ENCODE measurements at regions not wholly inside any gene's neighbourhood (a gene's known extent, or its start where the extent isn't known, plus 50 kb on each side); places are given as distances from the start of the nearest gene placed in this dataset.

DNA sequence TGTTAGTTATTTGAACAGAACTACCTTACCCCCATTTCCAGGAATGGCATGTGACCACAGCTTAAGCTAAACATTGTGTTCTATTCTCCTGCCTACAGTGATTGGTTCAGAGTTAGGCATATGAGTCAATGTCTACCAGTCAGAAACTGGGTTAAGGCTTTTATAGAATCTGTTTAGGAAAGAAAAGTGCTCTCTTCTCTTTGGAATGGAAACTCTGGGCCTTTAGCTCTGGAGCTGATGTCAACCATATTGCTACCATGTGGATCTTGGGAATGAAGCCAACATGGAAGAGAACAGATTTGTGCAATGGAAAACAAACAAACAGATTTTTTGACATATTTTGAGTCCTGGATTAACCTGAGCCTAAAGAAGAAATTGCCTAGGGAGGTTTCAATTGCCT, 488.9 kb upstream of the TNC start:
- H3K4me3 ChIP-seq (ENCODE audit: extremely low read depth, insufficient read depth, low read length, poor library complexity, severe bottlenecking) = no peak overlapping the region
- H3K9me3 ChIP-seq (ENCODE audit: control insufficient read depth, low read length) = no peaks in the 10 kb centered on the region
- no peak overlapping the region for H3K27ac ChIP-seq (ENCODE audit: low read depth, low read length, severe bottlenecking)
- no peaks in the 10 kb centered on the region for H3K36me3 ChIP-seq (ENCODE audit: control insufficient read depth, insufficient read depth, low read length)
- H3K4me1 ChIP-seq (ENCODE audit: control insufficient read depth, insufficient read depth, low read length, poor library complexity, severe bottlenecking) = no peaks in the 10 kb centered on the region

DNA sequence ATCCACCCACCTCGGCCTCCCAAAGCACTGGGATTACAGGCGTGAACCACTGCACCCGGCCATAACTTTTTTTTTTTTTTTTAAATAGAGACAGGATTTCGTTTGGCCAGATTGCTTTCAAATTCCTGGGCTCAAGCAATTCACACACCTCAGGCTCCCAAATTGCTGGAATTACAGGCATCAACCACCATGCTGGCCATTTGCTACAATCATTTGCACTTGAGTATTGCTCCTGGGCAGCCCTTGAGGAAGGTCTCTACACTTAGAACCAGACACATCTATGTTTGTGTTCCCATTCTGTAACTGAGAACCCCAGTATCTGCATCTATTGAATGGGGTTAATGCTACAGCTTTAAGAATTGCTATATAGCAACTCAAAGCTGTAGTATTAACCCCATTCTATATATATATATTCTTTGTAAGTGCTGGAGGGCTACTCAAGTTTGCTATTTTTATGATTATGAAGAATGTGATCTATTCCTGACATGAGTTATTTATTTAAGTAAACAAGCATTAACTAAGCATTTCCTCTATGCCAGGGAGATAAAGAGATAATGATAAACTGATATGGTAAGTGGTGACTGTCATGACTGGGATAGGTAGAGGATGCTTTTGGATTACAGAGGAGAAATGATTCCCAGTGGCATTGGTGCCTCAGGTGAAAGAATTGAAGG, 496.5 kb upstream of the TNC start:
- 64 to 90% methylated on average over 3 of the region's 4 CpGs for WGBS, 2 experiments (ENCODE audit: insufficient coverage in 2 of 2)
- Histone ChIP-seq H3K9me3 (ENCODE audit: control insufficient read depth, low read length) (no peaks in the 10 kb centered on the region), H3K4me1 (ENCODE audit: control insufficient read depth, insufficient read depth, low read length, poor library complexity, severe bottlenecking) (peaks cover 17% of the 10 kb centered on the region), H3K36me3 (ENCODE audit: control insufficient read depth, insufficient read depth, low read length) (no peaks in the 10 kb centered on the region), H3K4me3 (ENCODE audit: extremely low read depth, insufficient read depth, low read length, poor library complexity, severe bottlenecking) (no peak overlapping the region), H3K27ac (ENCODE audit: low read depth, low read length, severe bottlenecking) (no peak overlapping the region)

DNA sequence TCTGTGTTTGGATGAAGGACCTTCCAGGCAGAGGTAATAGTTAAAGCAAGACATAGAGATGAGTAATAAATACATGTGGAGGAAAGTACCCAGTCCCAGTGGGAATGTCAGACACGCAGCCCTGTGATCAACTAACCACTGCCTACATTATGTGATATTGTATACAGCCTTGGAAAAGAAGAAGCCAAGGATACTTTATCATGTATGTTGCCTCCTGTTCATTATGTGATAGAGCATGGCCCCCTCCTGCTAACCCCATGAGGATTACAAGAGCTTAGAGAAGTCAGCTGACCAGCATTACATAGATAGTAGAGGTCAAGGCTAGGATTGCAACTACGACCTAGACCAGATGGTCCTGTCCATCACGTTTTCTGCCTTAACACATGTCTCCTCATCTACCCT, 497.0 kb upstream of the TNC start:
- H3K36me3 ChIP-seq (ENCODE audit: control insufficient read depth, insufficient read depth, low read length) = no peaks in the 10 kb centered on the region

DNA sequence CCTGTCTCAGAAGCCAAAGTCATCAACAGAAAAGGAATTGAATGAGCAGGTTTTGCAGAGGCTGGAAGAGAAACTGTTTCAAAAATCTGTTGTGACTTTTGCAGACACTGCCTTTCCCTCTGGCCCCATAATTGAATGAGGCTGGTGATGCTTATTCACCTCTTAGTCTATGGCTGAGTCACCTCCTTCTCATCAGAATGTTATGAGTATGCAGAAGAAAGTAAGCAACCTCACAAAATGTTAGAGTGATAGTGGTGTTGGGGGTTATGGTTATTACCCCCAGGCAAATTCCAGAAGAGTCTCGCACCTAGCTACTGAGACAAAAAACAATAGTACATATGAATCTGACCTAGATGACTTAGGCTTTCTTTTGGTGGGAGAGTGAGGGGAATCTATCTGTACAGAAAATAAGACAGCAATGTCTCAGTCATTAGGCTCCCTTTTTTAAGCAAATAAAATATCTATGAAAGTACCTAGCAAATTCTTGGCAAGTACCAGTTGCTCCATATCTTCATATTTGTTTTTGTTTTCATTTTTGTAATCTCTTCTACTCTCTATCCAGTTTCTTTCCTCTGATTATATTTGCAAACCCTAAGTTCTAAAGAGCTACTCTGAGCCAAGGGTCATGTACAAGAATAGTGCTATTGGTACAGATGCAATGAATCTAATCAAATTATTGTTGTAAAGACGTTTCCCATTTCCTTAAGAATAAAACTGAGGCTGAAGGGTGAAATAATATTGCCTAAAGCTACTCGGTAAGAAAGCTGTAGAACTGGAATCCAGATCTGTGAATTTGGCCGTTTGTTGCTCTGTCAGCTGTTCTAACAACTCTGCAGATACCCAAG, 498.1 kb upstream of the TNC start:
- no peaks in the 10 kb centered on the region for H3K36me3 ChIP-seq (ENCODE audit: control insufficient read depth, insufficient read depth, low read length)
- H3K4me1 ChIP-seq (ENCODE audit: control insufficient read depth, insufficient read depth, low read length, poor library complexity, severe bottlenecking) = peaks cover 17% of the 10 kb centered on the region
- 96 to 100% methylated on average over 2 to 3 of the region's 4 CpGs for WGBS, 2 experiments (ENCODE audit: insufficient coverage in 2 of 2)
- no peak overlapping the region for H3K4me3 ChIP-seq (ENCODE audit: extremely low read depth, insufficient read depth, low read length, poor library complexity, severe bottlenecking)
- H3K27ac ChIP-seq (ENCODE audit: low read depth, low read length, severe bottlenecking) = no peak overlapping the region
- no peaks in the 10 kb centered on the region for H3K9me3 ChIP-seq (ENCODE audit: control insufficient read depth, low read length)

More for the DNA sequence above, 497.0 kb upstream of the TNC start:
- no peaks in the 10 kb centered on the region for H3K9me3 ChIP-seq (ENCODE audit: control insufficient read depth, low read length)
- H3K27ac ChIP-seq (ENCODE audit: low read depth, low read length, severe bottlenecking) = no peak overlapping the region
- H3K4me3 ChIP-seq (ENCODE audit: extremely low read depth, insufficient read depth, low read length, poor library complexity, severe bottlenecking) = no peak overlapping the region
- 100% methylated on average over 1 of the region's 3 CpGs; no CpG with 5 or more reads in 1 of the 2 experiments for WGBS, 2 experiments (ENCODE audit: insufficient coverage in 2 of 2)
- H3K4me1 ChIP-seq (ENCODE audit: control insufficient read depth, insufficient read depth, low read length, poor library complexity, severe bottlenecking) = peaks cover 17% of the 10 kb centered on the region

- no CpG with 5 or more reads among the region's 2 CpGs for WGBS, 2 experiments (ENCODE audit: insufficient coverage in 2 of 2)
- Histone ChIP-seq H3K4me1 (ENCODE audit: control insufficient read depth, insufficient read depth, low read length, poor library complexity, severe bottlenecking) (peaks cover 17% of the 10 kb centered on the region), H3K27ac (ENCODE audit: low read depth, low read length, severe bottlenecking) (no peak overlapping the region), H3K4me3 (ENCODE audit: extremely low read depth, insufficient read depth, low read length, poor library complexity, severe bottlenecking) (no peak overlapping the region), H3K36me3 (ENCODE audit: control insufficient read depth, insufficient read depth, low read length) (no peaks in the 10 kb centered on the region), H3K9me3 (ENCODE audit: control insufficient read depth, low read length) (peaks cover 3% of the 10 kb centered on the region)
Observed at GRCh38 chr9:115616666-115617239, 498.8 kb upstream of the TNC start.

GRCh38 chr9:115625251-115625650, 507.3 kb upstream of the TNC start:
- peaks cover 5% of the 10 kb centered on the region for H3K4me1 ChIP-seq (ENCODE audit: control insufficient read depth, insufficient read depth, low read length, poor library complexity, severe bottlenecking)
- H3K27ac ChIP-seq (ENCODE audit: low read depth, low read length, severe bottlenecking) = no peak overlapping the region
- no peak overlapping the region for H3K4me3 ChIP-seq (ENCODE audit: extremely low read depth, insufficient read depth, low read length, poor library complexity, severe bottlenecking)
- H3K36me3 ChIP-seq (ENCODE audit: control insufficient read depth, insufficient read depth, low read length) = no peaks in the 10 kb centered on the region
- peaks cover 8% of the 10 kb centered on the region for H3K9me3 ChIP-seq (ENCODE audit: control insufficient read depth, low read length)

GRCh38 chr9:115625954-115626353, 508.0 kb upstream of the TNC start:
- WGBS, 2 experiments (ENCODE audit: insufficient coverage in 2 of 2) = no CpG with 5 or more reads among the region's 5 CpGs
- H3K36me3 ChIP-seq (ENCODE audit: control insufficient read depth, insufficient read depth, low read length) = no peaks in the 10 kb centered on the region
- H3K27ac ChIP-seq (ENCODE audit: low read depth, low read length, severe bottlenecking) = no peak overlapping the region
- H3K4me1 ChIP-seq (ENCODE audit: control insufficient read depth, insufficient read depth, low read length, poor library complexity, severe bottlenecking) = peaks cover 5% of the 10 kb centered on the region
- no peak overlapping the region for H3K4me3 ChIP-seq (ENCODE audit: extremely low read depth, insufficient read depth, low read length, poor library complexity, severe bottlenecking)
- peaks cover 8% of the 10 kb centered on the region for H3K9me3 ChIP-seq (ENCODE audit: control insufficient read depth, low read length)

GRCh38 chr9:115627511-115627910, 509.6 kb upstream of the TNC start:
- Histone ChIP-seq H3K36me3 (ENCODE audit: control insufficient read depth, insufficient read depth, low read length) (no peaks in the 10 kb centered on the region), H3K4me1 (ENCODE audit: control insufficient read depth, insufficient read depth, low read length, poor library complexity, severe bottlenecking) (peaks cover 5% of the 10 kb centered on the region), H3K27ac (ENCODE audit: low read depth, low read length, severe bottlenecking) (no peak overlapping the region), H3K4me3 (ENCODE audit: extremely low read depth, insufficient read depth, low read length, poor library complexity, severe bottlenecking) (no peak overlapping the region), H3K9me3 (ENCODE audit: control insufficient read depth, low read length) (no peaks in the 10 kb centered on the region)
- WGBS, 2 experiments (ENCODE audit: insufficient coverage in 2 of 2) = 85 to 100% methylated on average over 2 to 5 of the region's 8 CpGs

GRCh38 chr9:115628426-115628825, 510.5 kb upstream of the TNC start:
- no peak overlapping the region for H3K27ac ChIP-seq (ENCODE audit: low read depth, low read length, severe bottlenecking)

GRCh38 chr9:115629879-115630840, 512.2 kb upstream of the TNC start:
- H3K27ac ChIP-seq (ENCODE audit: low read depth, low read length, severe bottlenecking) = no peak overlapping the region
- H3K9me3 ChIP-seq (ENCODE audit: control insufficient read depth, low read length) = no peaks in the 10 kb centered on the region
- 44 to 84% methylated on average over 2 to 4 of the region's 4 CpGs for WGBS, 2 experiments (ENCODE audit: insufficient coverage in 2 of 2)
- no peaks in the 10 kb centered on the region for H3K36me3 ChIP-seq (ENCODE audit: control insufficient read depth, insufficient read depth, low read length)
- no peak overlapping the region for H3K4me3 ChIP-seq (ENCODE audit: extremely low read depth, insufficient read depth, low read length, poor library complexity, severe bottlenecking)
- peaks cover 5% of the 10 kb centered on the region for H3K4me1 ChIP-seq (ENCODE audit: control insufficient read depth, insufficient read depth, low read length, poor library complexity, severe bottlenecking)

More at GRCh38 chr9:115628426-115628825, 510.5 kb upstream of the TNC start:
- H3K9me3 ChIP-seq (ENCODE audit: control insufficient read depth, low read length) = no peaks in the 10 kb centered on the region
- no peak overlapping the region for H3K4me3 ChIP-seq (ENCODE audit: extremely low read depth, insufficient read depth, low read length, poor library complexity, severe bottlenecking)
- 100% methylated on average over 2 of the region's 2 CpGs; no CpG with 5 or more reads in 1 of the 2 experiments for WGBS, 2 experiments (ENCODE audit: insufficient coverage in 2 of 2)
- no peaks in the 10 kb centered on the region for H3K36me3 ChIP-seq (ENCODE audit: control insufficient read depth, insufficient read depth, low read length)
- peaks cover 5% of the 10 kb centered on the region for H3K4me1 ChIP-seq (ENCODE audit: control insufficient read depth, insufficient read depth, low read length, poor library complexity, severe bottlenecking)

All from mesodermal cell (in vitro differentiated cells).